CD4-positive, alpha-beta T cell treated with Interferon alpha-2 for 1 hour (primary cell): ENCODE measurements at regions not wholly inside any gene's neighbourhood (a gene's known extent, or its start where the extent isn't known, plus 50 kb on each side); places are given as distances from the start of the nearest gene placed in this dataset.

ENCODE experiments used
- DNase-seq, 2 donors: peaks; one replicate each; pipeline ENCODE4 v3.0.0-alpha.2; 2020 to 2022

DNA sequence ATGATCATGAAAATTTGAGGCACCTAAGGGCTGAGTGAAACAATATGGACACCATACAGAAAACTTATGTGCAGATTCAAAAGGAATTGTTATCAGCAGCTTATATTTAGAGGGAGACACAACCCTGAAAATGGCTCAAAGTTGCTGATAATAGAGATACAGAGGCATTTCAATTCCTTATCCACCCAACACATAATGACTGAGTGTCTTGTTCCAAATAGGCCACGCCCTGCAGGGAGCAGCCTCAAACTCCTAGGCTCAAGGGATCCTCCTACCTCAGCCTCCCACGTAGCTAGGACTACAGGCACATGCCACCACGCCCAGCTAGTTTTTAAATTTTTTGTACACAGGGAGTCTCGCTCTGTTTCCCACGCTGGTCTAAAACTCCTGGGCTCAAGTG, 79.0 kb downstream of the LBH start:
- no peak for DNase-seq

GRCh38 chr2:30310955-30311354, 79.6 kb downstream of the LBH start:
- no peak for DNase-seq

- DNase-seq: no peak
These were observed 80.4 kb downstream of the LBH start for GRCh38 chr2:30311711-30312110.

DNA sequence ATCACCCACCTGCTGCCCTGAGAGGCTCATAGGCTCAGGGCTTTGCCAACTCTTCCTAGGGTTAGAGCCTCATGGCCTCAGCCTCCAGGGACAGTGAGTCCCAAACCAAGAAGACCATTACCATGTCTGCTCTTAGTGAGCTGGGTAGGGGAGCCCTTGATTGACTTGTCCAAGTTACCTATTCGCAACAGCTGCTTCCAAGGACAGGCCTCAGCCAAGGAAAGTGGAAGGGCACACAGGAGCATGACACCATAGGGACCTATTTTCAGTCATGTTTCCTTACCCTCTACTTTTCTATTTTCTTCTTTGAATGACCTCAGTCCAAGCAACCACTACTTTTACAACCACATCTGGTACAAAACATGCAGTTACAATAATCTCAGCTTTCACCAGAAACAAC, 81.6 kb downstream of the LBH start:
- DNase-seq: no peak

DNA sequence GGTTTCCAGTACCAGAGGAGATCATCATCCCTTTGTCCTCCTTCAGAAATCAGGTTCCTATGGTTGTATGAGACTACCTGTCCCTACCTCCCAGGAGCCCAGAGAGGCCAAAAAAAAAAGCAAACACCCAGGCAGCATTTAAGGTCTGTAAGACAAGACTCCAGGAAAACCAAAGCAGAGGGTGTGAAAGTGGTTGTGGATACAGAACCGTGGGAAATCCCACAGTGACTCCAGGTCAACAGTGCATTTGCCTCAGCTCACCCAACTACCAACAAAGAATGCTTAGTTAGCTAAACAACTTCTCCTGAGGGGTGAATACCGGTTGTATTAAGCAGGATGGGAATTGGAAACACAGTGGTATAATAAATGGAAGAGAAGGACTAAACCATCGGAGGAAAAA, 83.6 kb downstream of the LBH start:
- no peak for DNase-seq

- peak in 1 of 2 donors; percentile 56 for DNase-seq
These were observed 84.2 kb downstream of the LBH start for GRCh38 chr2:30315391-30316063.

GRCh38 chr2:30316408-30316807, 85.1 kb downstream of the LBH start:
- no peak for DNase-seq

- no peak for DNase-seq
These were observed 87.9 kb downstream of the LBH start for GRCh38 chr2:30318987-30319782.

- DNase-seq: no peak
These were observed 90.1 kb downstream of the LBH start for GRCh38 chr2:30321466-30321865.

DNA sequence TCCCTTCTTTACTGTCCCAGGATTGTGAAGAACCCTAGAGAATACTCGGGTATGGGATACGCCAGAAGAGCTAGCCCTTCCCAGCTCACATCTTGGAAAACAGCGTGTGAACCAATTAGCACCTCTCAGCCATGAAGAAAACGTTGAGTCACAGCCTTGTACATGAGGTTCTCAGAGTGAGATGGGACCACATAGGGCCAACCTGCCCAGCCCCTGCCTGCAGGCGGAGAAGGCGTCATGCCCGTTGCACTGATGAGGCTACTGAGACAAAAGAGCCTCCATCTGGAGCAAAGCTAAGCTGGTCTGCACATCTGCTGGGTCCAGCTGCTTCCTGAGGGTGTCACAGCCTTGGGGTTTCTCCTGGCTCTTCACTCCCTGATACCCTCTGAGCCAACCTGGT, 92.2 kb downstream of the LBH start:
- no peak for DNase-seq

DNA sequence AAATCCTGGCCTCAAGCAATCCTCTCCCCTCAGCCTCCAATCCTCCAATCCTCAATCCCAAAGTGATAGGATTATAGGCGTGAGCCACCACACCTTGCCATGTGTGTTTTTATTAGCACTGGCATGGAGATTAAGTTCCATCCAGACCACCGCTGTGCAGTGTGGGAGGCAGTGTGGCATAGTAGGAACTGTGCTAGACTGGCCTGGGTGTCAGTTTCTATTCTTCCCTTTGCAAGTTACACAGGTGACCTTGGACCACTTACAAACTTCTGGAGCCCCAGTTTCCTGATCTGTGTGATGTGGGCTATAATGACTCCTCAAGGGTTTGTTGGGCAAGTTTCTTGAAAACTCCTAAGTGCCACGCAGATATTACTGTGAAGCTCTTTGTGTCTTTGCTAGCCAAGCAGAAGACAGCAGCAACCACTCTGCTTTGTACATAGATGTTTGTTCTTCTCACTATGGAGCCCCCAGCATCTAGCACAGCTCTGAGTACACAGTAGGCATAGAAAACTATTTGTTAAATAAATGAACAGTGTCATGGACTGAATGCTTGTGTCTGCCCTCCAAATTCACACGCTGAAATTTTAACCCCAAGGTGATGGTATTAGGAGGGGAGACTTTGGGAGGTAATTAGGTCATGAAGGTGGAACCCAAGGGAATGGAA, 93.0 kb downstream of the LBH start:
- DNase-seq: no peak

DNA sequence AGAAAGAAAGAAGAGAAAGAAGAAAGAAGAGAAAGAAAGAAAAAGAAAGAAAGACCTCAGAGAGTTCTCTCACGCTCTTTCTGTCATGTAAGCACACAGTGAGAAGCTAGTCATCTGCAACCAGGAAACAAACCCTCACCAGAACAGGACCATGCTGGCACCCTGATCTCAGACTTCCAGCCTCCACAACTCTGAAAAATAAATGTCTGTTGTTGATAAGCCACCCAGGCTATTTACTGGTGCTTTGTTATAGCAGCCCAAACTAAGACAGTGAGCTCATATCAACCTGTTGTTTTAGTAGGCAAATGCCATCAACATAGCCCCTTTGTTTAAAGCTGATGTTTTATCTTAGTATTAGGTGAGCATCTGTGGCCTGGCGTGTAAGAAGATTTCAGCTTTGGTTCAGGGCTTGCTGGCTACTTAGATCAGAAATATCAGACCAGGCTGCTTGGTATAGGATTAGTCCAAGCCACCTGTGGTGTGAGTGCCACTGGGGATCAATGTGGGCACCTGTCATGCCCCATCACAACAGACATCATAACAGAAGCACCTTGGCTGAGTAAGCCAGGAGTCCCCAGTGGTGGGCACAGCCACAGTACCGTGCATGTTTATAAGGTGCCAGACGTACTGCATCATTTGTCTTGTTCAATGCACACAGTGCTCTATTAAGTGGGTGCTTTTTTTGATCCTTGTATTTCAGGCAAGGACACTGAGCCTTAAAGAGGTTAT, 94.4 kb downstream of the LBH start:
- DNase-seq: no peak

- DNase-seq: no peak
These were observed 95.2 kb downstream of the LBH start for GRCh38 chr2:30326497-30326896.

GRCh38 chr2:30331038-30331437, 99.7 kb downstream of the LBH start:
- no peak for DNase-seq

DNA sequence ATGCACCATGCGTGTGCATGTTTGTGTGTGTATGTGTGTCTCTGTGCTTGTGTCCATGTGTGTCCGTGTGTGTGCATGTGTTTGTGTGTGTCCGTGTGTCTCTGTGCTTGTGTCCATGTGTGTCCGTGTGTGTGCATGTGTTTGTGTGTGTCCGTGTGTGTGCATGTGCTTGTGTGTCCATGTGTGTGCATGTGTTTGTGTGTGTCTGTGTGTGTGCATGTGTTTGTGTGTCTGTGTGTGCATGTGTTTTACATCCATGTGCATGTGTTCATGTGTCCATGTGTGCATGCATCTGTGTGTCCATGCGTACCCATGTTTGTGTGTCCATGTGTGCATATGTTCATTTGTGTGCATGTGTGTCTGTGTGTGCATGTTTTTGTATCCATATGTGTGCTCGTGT, 100.5 kb downstream of the LBH start:
- DNase-seq: no peak

- peak in 1 of 2 donors; percentile 14 for DNase-seq
These were observed 101.6 kb downstream of the LBH start for GRCh38 chr2:30332791-30333453.

GRCh38 chr2:30334762-30335363, 103.5 kb downstream of the LBH start:
- peak in 1 of 2 donors; percentile 26 for DNase-seq

DNA sequence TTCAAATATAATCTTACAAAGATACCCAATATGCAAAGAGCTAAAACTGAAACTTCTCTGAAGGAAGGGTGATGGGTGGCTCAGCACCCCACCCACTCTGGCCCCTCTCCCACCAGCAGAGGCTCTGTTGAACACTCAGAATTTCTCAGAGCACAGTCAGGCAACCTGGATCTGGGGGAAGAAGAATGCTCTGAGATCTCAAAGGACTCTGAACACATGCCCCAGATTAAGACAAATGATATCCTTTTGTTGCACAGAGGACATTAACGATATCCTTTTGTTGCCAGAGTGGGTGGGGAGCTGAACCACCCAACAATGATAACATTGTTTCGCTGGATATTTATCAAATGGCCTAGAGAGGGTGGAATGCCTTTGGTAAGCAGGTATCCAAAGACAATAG, 104.8 kb downstream of the LBH start:
- DNase-seq: no peak

GRCh38 chr2:30336978-30337841, 105.9 kb downstream of the LBH start:
- DNase-seq: peak; percentile 40 to 69

DNA sequence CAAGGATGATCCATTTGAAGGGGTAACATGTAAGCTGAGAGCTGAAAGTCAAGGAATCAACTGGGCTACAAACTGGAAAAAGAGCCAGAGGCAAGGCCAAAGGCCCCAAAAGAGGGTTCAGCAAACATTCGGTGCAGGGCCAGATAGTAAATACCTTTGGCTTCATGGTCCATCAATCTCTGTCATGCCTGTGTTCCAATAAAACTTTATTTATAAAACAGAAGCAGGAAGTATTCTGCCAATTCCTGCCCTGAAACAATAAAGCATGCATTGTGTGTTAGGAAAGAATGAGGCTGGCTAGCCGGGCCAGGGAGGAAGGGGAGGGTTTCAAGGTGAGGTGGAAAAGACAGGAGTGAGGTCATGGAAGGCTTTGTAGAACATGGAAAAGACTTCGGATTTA, 107.1 kb downstream of the LBH start:
- no peak for DNase-seq

DNA sequence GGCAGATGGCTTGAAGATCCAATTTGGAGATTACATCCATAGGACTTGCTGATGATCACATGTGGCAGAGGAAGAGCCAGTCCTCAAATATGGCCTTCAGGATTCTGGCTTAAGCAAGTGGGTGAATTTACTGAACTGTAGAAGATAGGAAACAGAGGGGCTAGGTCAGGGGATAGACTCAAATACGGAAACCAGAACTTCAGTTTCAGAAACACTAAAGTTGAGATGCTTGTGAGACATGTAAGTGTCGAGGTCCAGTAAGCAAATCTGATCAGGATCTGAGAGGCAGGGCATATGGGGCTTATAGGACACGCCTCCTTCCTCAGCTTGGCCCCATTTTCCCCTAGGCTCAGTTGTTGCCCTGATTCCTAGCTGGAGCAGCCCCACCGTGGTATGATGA, 107.7 kb downstream of the LBH start:
- DNase-seq: no peak
